Lower lobe of right lung (tissue), 2 donors: ENCODE measurements at regions not wholly inside any gene's neighbourhood (a gene's known extent, or its start where the extent isn't known, plus 50 kb on each side); places are given as distances from the start of the nearest gene placed in this dataset.

Experiments used
- ATAC-seq, 2 donors: fragments of 200-7000 bp; cut with Tn5 transposase; one replicate each; pipeline ENCODE4 v1.9.1; 2020 to 2022; ENCODE audit warnings: mild to moderate bottlenecking in 2 of 2, moderate library complexity in 2 of 2
- DNase-seq: peaks from one replicate; pipeline ENCODE4 v3.0.0-alpha.2; 2020
- H3K27ac ChIP-seq: fragments of 200-600 bp; one replicate; pipeline ENCODE4 v1.8.0; 2022
- H3K27me3 ChIP-seq: fragments of 200-600 bp; one replicate; pipeline ENCODE4 v1.8.0; 2022; ENCODE audit warnings: low read depth
- H3K36me3 ChIP-seq: fragments of 200-600 bp; one replicate; pipeline ENCODE4 v1.8.0; 2022; ENCODE audit warnings: mild to moderate bottlenecking
- H3K4me1 ChIP-seq: fragments of 200-600 bp; one replicate; pipeline ENCODE4 v1.8.0; 2022
- H3K4me3 ChIP-seq: fragments of 200-600 bp; one replicate; pipeline ENCODE4 v1.8.0; 2022; ENCODE audit warnings: mild to moderate bottlenecking
- H3K9me3 ChIP-seq: fragments of 200-600 bp; one replicate; pipeline ENCODE4 v1.8.0; 2022
- CTCF ChIP-seq: fragments of 200-600 bp; IDR thresholded peaks from one replicate; pipeline ENCODE4 v1.8.0; 2022; ENCODE audit warnings: antibody characterized with exemption, mild to moderate bottlenecking
- intact Hi-C: fragments of 100-400 bp; cut with DNase I; formaldehyde crosslinking; loops from one replicate; pipeline ENCODE4 v1.11.0; 2022
- donor health status: DM: no; HTN: yes; CAD: no; lungs with severe emphysema.

GRCh38 chr16:6493555-6493954 lies 839.1 kb upstream of the RBFOX1 start:
- Histone ChIP-seq H3K4me1 (no peaks in the 10 kb centered on the region), H3K36me3 (no peaks in the 10 kb centered on the region), H3K4me3 (no peak overlapping the region), H3K27ac (no peak overlapping the region), H3K27me3 (no peaks in the 10 kb centered on the region), H3K9me3 (no peaks in the 10 kb centered on the region)
- intact Hi-C loops = no loop called here
- no peak for TF ChIP-seq CTCF
- DNase-seq (no peak), ATAC-seq (no peak)

DNA sequence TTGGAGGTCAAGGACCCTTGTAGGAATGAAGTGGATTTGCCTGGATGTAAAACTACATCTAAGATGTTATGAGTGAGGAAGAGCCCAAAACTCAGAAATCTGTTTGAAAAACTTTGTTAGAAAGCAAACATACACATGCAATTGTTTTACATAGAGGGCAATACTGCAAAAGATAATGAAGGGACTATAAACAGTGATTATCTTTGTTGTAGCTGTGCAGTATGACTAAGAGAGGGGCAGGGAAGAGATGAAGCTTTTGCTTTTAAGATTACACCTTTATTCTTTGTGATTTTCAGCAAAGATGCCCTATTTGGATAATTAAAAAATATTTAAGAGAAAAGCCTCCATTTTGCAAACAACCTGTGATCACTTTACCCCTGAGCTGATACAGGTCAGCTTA lies 839.9 kb upstream of the RBFOX1 start:
- intact Hi-C loops = no loop called here

DNA sequence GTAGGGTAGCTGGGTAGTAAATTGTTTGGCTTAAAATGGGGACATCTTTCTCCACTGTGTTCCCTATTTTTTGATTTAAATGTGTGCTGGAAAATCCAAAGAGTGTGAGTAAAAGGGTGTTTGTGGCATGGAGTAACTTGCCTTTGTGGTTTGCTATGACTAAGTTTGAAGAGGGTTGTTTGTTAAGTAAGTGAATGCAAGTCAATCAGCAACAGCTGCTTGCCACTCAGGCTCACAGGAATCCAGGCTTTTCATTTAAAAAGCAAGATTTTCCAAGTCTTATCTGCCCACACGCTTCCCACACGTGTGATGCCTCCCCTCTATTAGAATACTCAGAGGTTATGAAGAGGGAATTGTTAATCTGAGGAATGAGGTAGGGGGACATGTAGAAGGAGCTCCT lies 847.7 kb upstream of the RBFOX1 start:
- no peaks in the 10 kb centered on the region for H3K4me1 ChIP-seq
- intact Hi-C loops = no loop called here
- H3K36me3 ChIP-seq = no peaks in the 10 kb centered on the region
- ATAC-seq (no peak), DNase-seq (no peak)
- no peaks in the 10 kb centered on the region for H3K9me3 ChIP-seq
- TF ChIP-seq CTCF = no peak
- peaks cover 29% of the 10 kb centered on the region for H3K27me3 ChIP-seq
- H3K27ac ChIP-seq = no peak overlapping the region
- no peak overlapping the region for H3K4me3 ChIP-seq

More for the DNA sequence above, 839.9 kb upstream of the RBFOX1 start:
- H3K27ac ChIP-seq = no peak overlapping the region
- TF ChIP-seq CTCF = no peak
- no peaks in the 10 kb centered on the region for H3K36me3 ChIP-seq
- ATAC-seq (no peak), DNase-seq (no peak)
- H3K4me3 ChIP-seq = no peak overlapping the region
- no peaks in the 10 kb centered on the region for H3K4me1 ChIP-seq
- no peaks in the 10 kb centered on the region for H3K9me3 ChIP-seq
- H3K27me3 ChIP-seq = no peaks in the 10 kb centered on the region

DNA sequence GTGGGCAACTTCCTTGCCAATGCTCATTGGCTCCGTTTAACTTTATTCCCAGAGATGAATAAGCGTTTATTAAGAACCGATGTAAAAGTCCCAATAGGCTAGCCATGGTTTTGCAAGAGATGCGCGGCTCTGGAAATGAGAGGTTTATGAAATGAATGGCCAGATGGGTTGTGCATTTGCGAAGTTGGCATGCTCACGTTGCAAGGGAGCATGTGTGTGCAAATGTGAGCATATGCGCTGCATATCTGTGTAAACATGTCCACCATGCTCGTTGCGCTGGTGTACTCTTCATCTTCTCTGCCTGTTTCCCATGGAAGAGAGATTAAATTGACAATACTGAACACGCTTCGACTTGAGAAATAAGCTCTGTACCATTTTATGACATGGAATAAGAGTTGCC lies 848.6 kb upstream of the RBFOX1 start:
- intact Hi-C loops = no loop called here
- no peaks in the 10 kb centered on the region for H3K4me1 ChIP-seq
- H3K27ac ChIP-seq = no peak overlapping the region
- no peaks in the 10 kb centered on the region for H3K9me3 ChIP-seq
- peaks cover 29% of the 10 kb centered on the region for H3K27me3 ChIP-seq
- DNase-seq (no peak), ATAC-seq (no peak)
- H3K36me3 ChIP-seq = no peaks in the 10 kb centered on the region
- TF ChIP-seq CTCF = no peak
- H3K4me3 ChIP-seq = no peak overlapping the region

- ATAC-seq (no peak), DNase-seq (no peak)
- Histone ChIP-seq H3K9me3 (no peaks in the 10 kb centered on the region), H3K36me3 (no peaks in the 10 kb centered on the region), H3K4me3 (no peak overlapping the region), H3K4me1 (no peaks in the 10 kb centered on the region), H3K27me3 (peaks cover 29% of the 10 kb centered on the region), H3K27ac (no peak overlapping the region)
- intact Hi-C loops = no loop called here
- no peak for TF ChIP-seq CTCF
Measured at GRCh38 chr16:6483469-6484033, 849.1 kb upstream of the RBFOX1 start.
